H1 (cell line): ENCODE measurements at regions not wholly inside any gene's neighbourhood (a gene's known extent, or its start where the extent isn't known, plus 50 kb on each side); places are given as distances from the start of the nearest gene placed in this dataset.

ENCODE experiments used
- CTCF ChIP-seq, 3 experiments: IDR thresholded peaks; 1 replicate in 2 of 3; 2 replicates in 1 of 3; pipeline versions ENCODE4 v1.5.1 to v1.6.1; 2011; ENCODE audit warnings: low read length in 3 of 3, mild to moderate bottlenecking in 3 of 3, inconsistent platforms in 2 of 3, low read depth in 1 of 3, moderate library complexity in 1 of 3; ENCODE audit not compliant: insufficient read depth in 1 of 3; ENCODE audit errors: control extremely low read depth in 1 of 3
- EZH2 ChIP-seq: fragments of 200-600 bp; sonication (generic); IDR thresholded peaks from 2 replicates; pipeline ENCODE4 v1.7.1; 2012; ENCODE audit warnings: low read depth, mild to moderate bottlenecking, moderate library complexity, low read length, inconsistent platforms; ENCODE audit not compliant: severe bottlenecking
- JUND ChIP-seq: IDR thresholded peaks from 2 replicates; pipeline ENCODE4 v1.6.1; 2011; ENCODE audit warnings: mild to moderate bottlenecking, improper control_type of control experiment, low read length
- POLR2A ChIP-seq, 2 experiments: IDR thresholded peaks; 1 replicate in 1 of 2; 2 replicates in 1 of 2; pipeline ENCODE4 v1.6.1; 2011; ENCODE audit warnings: low read depth in 2 of 2, low read length in 2 of 2, mild to moderate bottlenecking in 2 of 2; ENCODE audit errors: control extremely low read depth in 1 of 2
- POLR2AphosphoS5 ChIP-seq: IDR thresholded peaks from 2 replicates; pipeline ENCODE4 v1.6.1; 2011; ENCODE audit warnings: low read depth, low read length
- RAD21 ChIP-seq, 2 experiments: IDR thresholded peaks in 1 of 2; conservative IDR thresholded peaks in 1 of 2; 2 replicates each; pipeline ENCODE4 v1.6.1; 2011; ENCODE audit warnings: low read depth in 2 of 2, low read length in 2 of 2, improper control_type of control experiment in 1 of 2, inconsistent platforms in 1 of 2, mild to moderate bottlenecking in 1 of 2, moderate library complexity in 1 of 2
- SAP30 ChIP-seq: fragments of 300-600 bp; sonication (generic); IDR thresholded peaks from 2 replicates; pipeline ENCODE4 v1.7.1; 2012; ENCODE audit warnings: low read length, moderate library complexity, mild to moderate bottlenecking, inconsistent platforms; ENCODE audit not compliant: insufficient read depth, insufficient replicate concordance
- SIN3A ChIP-seq, 2 experiments: IDR thresholded peaks in 1 of 2; conservative IDR thresholded peaks in 1 of 2; 2 replicates each; pipeline ENCODE4 v1.6.1; 2011 to 2012; ENCODE audit warnings: low read length in 2 of 2, improper control_type of control experiment in 1 of 2, low read depth in 1 of 2, mild to moderate bottlenecking in 1 of 2
- SP2 ChIP-seq: IDR thresholded peaks from 2 replicates; pipeline ENCODE4 v1.6.1; 2012; ENCODE audit warnings: mild to moderate bottlenecking, low read length, inconsistent platforms

GRCh38 chrX:45401923-45402322 is 201.2 kb upstream of the DIPK2B start:
- TF ChIP-seq EZH2 (no peak), RAD21 (IDR thresholded peaks at IDR 0.05 in 1 of 2, conservative IDR thresholded peaks at IDR 0.05 in 1 of 2; ENCODE audit: low read depth in 2 of 2, low read length in 2 of 2) (no peak), CTCF (IDR thresholded peaks at IDR 0.05; ENCODE audit: control extremely low read depth in 1 of 3, insufficient read depth in 1 of 3, low read depth in 1 of 3, low read length in 3 of 3) (no peak), SAP30 (no peak), SIN3A (conservative IDR thresholded peaks at IDR 0.05 in 1 of 2, IDR thresholded peaks at IDR 0.05 in 1 of 2; ENCODE audit: low read depth in 1 of 2, low read length in 2 of 2) (no peak), POLR2AphosphoS5 (no peak), POLR2A (IDR thresholded peaks at IDR 0.05; ENCODE audit: control extremely low read depth in 1 of 2, low read depth in 2 of 2, low read length in 2 of 2) (no peak), JUND (no peak), SP2 (no peak)
